CD4-positive, alpha-beta T cell (primary cell): ENCODE measurements at regions not wholly inside any gene's neighbourhood (a gene's known extent, or its start where the extent isn't known, plus 50 kb on each side); places are given as distances from the start of the nearest gene placed in this dataset.

Experiments used
- ATAC-seq: fragments of 200-7000 bp; cut with Tn5 transposase; one replicate; pipeline ENCODE4 v1.10.0; 2022; ENCODE audit warnings: mild to moderate bottlenecking; ENCODE audit not compliant: poor library complexity
- CTCF ChIA-PET: fragments of 350-600 bp; sonication (Branson Sonifier 250); formaldehyde crosslinking; loops from one replicate; lab custom pipeline; 2021; ENCODE audit warnings: antibody characterized with exemption, inconsistent platforms; lab: Charles Lee
- POLR2A ChIA-PET: fragments of 350-600 bp; sonication (Branson Sonifier 250); formaldehyde crosslinking; loops from one replicate; lab custom pipeline; 2021; ENCODE audit warnings: antibody characterized with exemption, inconsistent platforms; lab: Charles Lee
- DNase-seq, 14 experiments: peaks; one replicate each; pipeline ENCODE4 v3.0.0-alpha.2; 2013 to 2020; ENCODE audit warnings: mixed read lengths in 2 of 14
- H3K27ac ChIP-seq, 2 donors: one replicate each; pipeline versions ENCODE4 v1.5.1 to v1.7.0; 2013; ENCODE audit warnings: low read length in 2 of 2, low read depth in 1 of 2, mild to moderate bottlenecking in 1 of 2
- H3K27me3 ChIP-seq, 2 experiments: 1 replicate in 1 of 2; 2 replicates in 1 of 2; pipeline versions ENCODE4 v1.6.1 to v1.7.0; 2013; ENCODE audit warnings: low read length in 2 of 2, control low read depth in 1 of 2, mild to moderate bottlenecking in 1 of 2, moderate library complexity in 1 of 2; ENCODE audit not compliant: insufficient read depth in 2 of 2, control insufficient read depth in 1 of 2
- H3K36me3 ChIP-seq: one replicate; pipeline ENCODE4 v1.6.1; 2013; ENCODE audit warnings: low read length, control low read depth; ENCODE audit not compliant: insufficient read depth
- H3K4me1 ChIP-seq: one replicate; pipeline ENCODE4 v1.6.1; 2013; ENCODE audit warnings: low read length, control low read depth; ENCODE audit not compliant: insufficient read depth
- H3K4me3 ChIP-seq: one replicate; pipeline ENCODE4 v1.5.1; 2013; ENCODE audit warnings: mild to moderate bottlenecking, low read length, moderate library complexity
- H3K9me3 ChIP-seq, 2 experiments: 1 replicate in 1 of 2; 2 replicates in 1 of 2; pipeline versions ENCODE4 v1.6.1 to v1.7.0; 2013; ENCODE audit warnings: low read length in 2 of 2, mild to moderate bottlenecking in 2 of 2, control low read depth in 1 of 2, moderate library complexity in 1 of 2; ENCODE audit not compliant: control insufficient read depth in 1 of 2, insufficient read depth in 1 of 2
- H3K27ac Mint-ChIP-seq: one replicate; pipeline ENCODE4 v1.8.0; 2020; ENCODE audit warnings: mixed read lengths
- H3K27me3 Mint-ChIP-seq: one replicate; pipeline ENCODE4 v1.8.0; 2021; ENCODE audit warnings: mixed read lengths
- H3K36me3 Mint-ChIP-seq: one replicate; pipeline ENCODE4 v1.8.0; 2021; ENCODE audit warnings: low read depth, mixed read lengths
- H3K4me1 Mint-ChIP-seq: one replicate; pipeline ENCODE4 v1.8.0; 2021; ENCODE audit warnings: low read depth, mixed read lengths
- H3K4me3 Mint-ChIP-seq: one replicate; pipeline ENCODE4 v1.8.0; 2020; ENCODE audit warnings: mild to moderate bottlenecking, mixed read lengths
- H3K9me3 Mint-ChIP-seq: one replicate; pipeline ENCODE4 v1.8.0; 2020; ENCODE audit warnings: mixed read lengths
- CTCF ChIP-seq: fragments of 200-600 bp; IDR thresholded peaks from one replicate; pipeline ENCODE4 v1.8.0; 2022; ENCODE audit warnings: antibody characterized with exemption, mild to moderate bottlenecking
- intact Hi-C, 2 experiments: fragments of 100-400 bp; cut with DNase I in 1 of 2; cut with micrococcal nuclease in 1 of 2; formaldehyde crosslinking; loops; one replicate each; pipeline versions ENCODE4 v1.15.1 to v1.9.0; 2023 to 2025; cut with DNase I, micrococcal nuclease

GRCh38 chr2:56464066-56464465, 280.3 kb downstream of the CCDC85A start:
- H3K27ac Mint-ChIP-seq = no peak overlapping the region
- Histone ChIP-seq H3K4me1 (no peaks in the 10 kb centered on the region), H3K27me3 (no peaks in the 10 kb centered on the region), H3K36me3 (no peaks in the 10 kb centered on the region), H3K4me3 (no peak overlapping the region), H3K27ac (no peak overlapping the region), H3K9me3 (peaks cover 0 to 16% of the 10 kb centered on the region in 2 experiments)
- H3K4me3 Mint-ChIP-seq = no peak overlapping the region
- no peaks in the 10 kb centered on the region for H3K4me1 Mint-ChIP-seq
- POLR2A ChIA-PET = no interaction called here
- ATAC-seq (no peak), DNase-seq (no peak)
- TF ChIP-seq CTCF = no peak
- no peaks in the 10 kb centered on the region for H3K27me3 Mint-ChIP-seq
- CTCF ChIA-PET = no interaction called here
- intact Hi-C loops = no loop called here
- H3K9me3 Mint-ChIP-seq = peaks cover 13% of the 10 kb centered on the region
- H3K36me3 Mint-ChIP-seq = no peaks in the 10 kb centered on the region

GRCh38 chr2:56464613-56465012, 280.8 kb downstream of the CCDC85A start:
- H3K9me3 ChIP-seq = peaks cover 0 to 16% of the 10 kb centered on the region in 2 experiments
- ATAC-seq = no peak
- H3K36me3 Mint-ChIP-seq = no peaks in the 10 kb centered on the region
- intact Hi-C loops = no loop called here
- TF ChIP-seq CTCF = no peak
- H3K36me3 ChIP-seq = no peaks in the 10 kb centered on the region
- no peak overlapping the region for H3K27ac ChIP-seq
- CTCF ChIA-PET = no interaction called here
- POLR2A ChIA-PET = no interaction called here
- H3K9me3 Mint-ChIP-seq = peaks cover 13% of the 10 kb centered on the region
- no peaks in the 10 kb centered on the region for H3K27me3 Mint-ChIP-seq
- DNase-seq = no peak
- no peak overlapping the region for H3K4me3 Mint-ChIP-seq
- H3K4me3 ChIP-seq = no peak overlapping the region
- no peak overlapping the region for H3K27ac Mint-ChIP-seq
- no peaks in the 10 kb centered on the region for H3K27me3 ChIP-seq
- no peaks in the 10 kb centered on the region for H3K4me1 ChIP-seq
- H3K4me1 Mint-ChIP-seq = no peaks in the 10 kb centered on the region

- no peak for ATAC-seq
- no peak for DNase-seq
- no peak overlapping the region for H3K4me3 ChIP-seq
- no peak overlapping the region for H3K27ac ChIP-seq
- H3K27me3 Mint-ChIP-seq = no peaks in the 10 kb centered on the region
- H3K9me3 Mint-ChIP-seq = peaks cover 13% of the 10 kb centered on the region
- intact Hi-C loops = no loop called here
- POLR2A ChIA-PET = no interaction called here
- no peaks in the 10 kb centered on the region for H3K4me1 Mint-ChIP-seq
- H3K9me3 ChIP-seq = peaks cover 0 to 16% of the 10 kb centered on the region in 2 experiments
- CTCF ChIA-PET = no interaction called here
- no peaks in the 10 kb centered on the region for H3K4me1 ChIP-seq
- H3K36me3 ChIP-seq = no peaks in the 10 kb centered on the region
- no peaks in the 10 kb centered on the region for H3K36me3 Mint-ChIP-seq
- no peak for TF ChIP-seq CTCF
- no peak overlapping the region for H3K4me3 Mint-ChIP-seq
- H3K27me3 ChIP-seq = no peaks in the 10 kb centered on the region
- no peak overlapping the region for H3K27ac Mint-ChIP-seq
Measured at GRCh38 chr2:56465491-56465890, 281.7 kb downstream of the CCDC85A start.
